GM20000 (cell line): ENCODE measurements at regions not wholly inside any gene's neighbourhood (a gene's known extent, or its start where the extent isn't known, plus 50 kb on each side); places are given as distances from the start of the nearest gene placed in this dataset.

ENCODE experiments used
- DNase-seq: peaks from one replicate; pipeline ENCODE4 v3.0.0; 2012; ENCODE audit warnings: low spot score
- CTCF ChIP-seq: IDR thresholded peaks from 2 replicates; pipeline ENCODE4 v1.5.1; 2012; ENCODE audit warnings: mild to moderate bottlenecking, control low read depth; ENCODE audit errors: extremely low read depth, missing control alignments

- no peak for DNase-seq
- TF ChIP-seq CTCF, result no peak
Observed at GRCh38 chr7:86980223-86980622, 79.2 kb downstream of the ELAPOR2 start.

GRCh38 chr7:86978808-86979506 lies 80.5 kb downstream of the ELAPOR2 start:
- no peak for TF ChIP-seq CTCF
- peak; percentile 51 for DNase-seq

GRCh38 chr7:86976958-86977357 lies 82.5 kb downstream of the ELAPOR2 start:
- DNase-seq, result no peak
- TF ChIP-seq CTCF, result no peak

GRCh38 chr7:86975914-86976313 lies 83.5 kb downstream of the ELAPOR2 start:
- no peak for DNase-seq
- no peak for TF ChIP-seq CTCF

- DNase-seq, result no peak
- no peak for TF ChIP-seq CTCF
Observed at GRCh38 chr7:86975449-86975848, 84.0 kb downstream of the ELAPOR2 start.

- TF ChIP-seq CTCF, result no peak
Observed at GRCh38 chr7:86972072-86972471, 87.4 kb downstream of the ELAPOR2 start.

GRCh38 chr7:86970986-86971385 lies 88.5 kb downstream of the ELAPOR2 start:
- no peak for TF ChIP-seq CTCF

More at GRCh38 chr7:86972072-86972471, 87.4 kb downstream of the ELAPOR2 start:
- no peak for DNase-seq

More at GRCh38 chr7:86970986-86971385, 88.5 kb downstream of the ELAPOR2 start:
- no peak for DNase-seq
